ENCODE measurements at regions not wholly inside any gene's neighbourhood (a gene's known extent, or its start where the extent isn't known, plus 50 kb on each side); places are given as distances from the start of the nearest gene placed in this dataset.
"Not testable (repeated sequence)": the region's sequence is repeated elsewhere in the genome, so short reads cannot be mapped to it uniquely, and the experiment has no call there.

DNA sequence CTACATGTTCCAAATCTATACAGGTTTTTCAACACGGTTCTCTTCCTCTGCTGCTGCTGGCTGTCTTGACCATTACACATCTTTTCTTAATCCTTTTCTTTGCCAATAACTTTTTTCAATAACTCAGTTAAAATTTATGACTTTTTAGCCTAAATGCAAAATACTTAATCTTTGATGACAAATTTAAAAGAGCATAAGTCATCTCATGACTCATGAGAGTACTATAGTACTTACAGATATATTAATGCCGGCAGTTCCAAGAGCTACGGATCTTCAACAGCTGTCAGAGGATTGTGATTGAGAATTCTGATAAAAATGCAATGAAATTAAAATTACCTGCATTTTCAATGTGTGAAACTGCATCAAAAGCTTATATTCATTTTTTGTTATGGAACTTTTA lies 105.5 kb downstream of the KPNA2 start:
- DNase-seq (ENCODE audit: low read depth): no peak

DNA sequence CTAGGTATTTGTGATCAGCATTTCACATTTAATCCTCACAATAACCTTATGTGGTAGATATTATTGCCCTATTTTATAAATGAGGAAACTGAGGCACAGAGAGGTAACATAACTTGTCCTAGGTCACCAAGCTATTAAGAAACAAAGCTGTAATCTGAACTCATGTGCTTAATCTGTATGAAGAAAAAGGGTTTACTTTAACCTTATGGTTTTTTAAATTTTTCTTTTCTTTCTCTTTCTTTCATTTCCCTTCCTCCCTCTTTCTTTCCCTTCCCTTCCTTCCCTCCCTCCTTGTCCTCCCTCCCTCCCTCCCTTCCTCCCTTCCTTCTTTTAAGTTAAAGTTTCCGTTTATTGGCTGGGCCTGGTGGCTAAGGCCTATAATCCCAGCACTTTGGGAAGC lies 105.2 kb upstream of the AMZ2 start:
- no peak for DNase-seq (ENCODE audit: low read depth)

GRCh38 chr17:68143425-68143824 lies 104.4 kb upstream of the AMZ2 start:
- no peak for DNase-seq (ENCODE audit: low read depth)

DNA sequence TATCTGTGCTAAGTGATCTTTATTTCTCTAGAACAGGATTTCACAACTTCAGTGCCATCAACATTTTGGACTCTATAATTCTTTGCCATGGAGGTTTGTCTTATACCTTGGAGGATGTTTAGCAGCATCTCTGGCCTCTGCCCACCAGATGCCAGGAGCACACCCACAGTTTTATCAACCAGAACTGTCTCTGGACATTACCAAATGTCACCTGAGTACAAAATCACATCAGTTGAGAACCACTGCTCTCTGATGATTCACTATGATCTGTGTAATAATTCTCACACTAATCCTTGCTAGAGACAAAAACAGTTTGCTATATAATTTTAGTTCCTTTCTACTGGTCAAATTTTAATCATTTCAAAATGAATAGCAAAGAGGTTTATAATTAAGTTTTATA lies 102.8 kb upstream of the AMZ2 start:
- no peak for DNase-seq (ENCODE audit: low read depth)

DNA sequence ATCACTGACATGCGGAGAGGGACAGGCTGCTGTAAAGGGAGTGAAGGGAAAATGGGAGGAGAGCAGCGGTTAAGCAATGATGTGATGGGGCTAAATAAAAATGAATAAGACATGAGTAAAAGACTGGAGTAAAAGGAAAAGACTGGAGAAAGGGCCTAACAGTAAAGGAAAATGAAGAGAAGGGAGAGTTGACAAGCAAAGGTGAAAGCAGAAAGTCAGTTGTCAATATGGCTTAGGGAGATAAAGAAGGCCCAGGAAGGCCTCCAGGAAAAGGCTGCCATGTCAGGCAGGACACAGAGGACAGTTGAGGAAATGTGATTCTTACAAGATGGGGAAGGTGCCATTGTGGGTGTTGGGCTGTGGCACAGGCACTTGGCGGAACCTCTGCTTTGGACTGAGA lies 98.9 kb upstream of the AMZ2 start:
- no peak for DNase-seq (ENCODE audit: low read depth)

DNA sequence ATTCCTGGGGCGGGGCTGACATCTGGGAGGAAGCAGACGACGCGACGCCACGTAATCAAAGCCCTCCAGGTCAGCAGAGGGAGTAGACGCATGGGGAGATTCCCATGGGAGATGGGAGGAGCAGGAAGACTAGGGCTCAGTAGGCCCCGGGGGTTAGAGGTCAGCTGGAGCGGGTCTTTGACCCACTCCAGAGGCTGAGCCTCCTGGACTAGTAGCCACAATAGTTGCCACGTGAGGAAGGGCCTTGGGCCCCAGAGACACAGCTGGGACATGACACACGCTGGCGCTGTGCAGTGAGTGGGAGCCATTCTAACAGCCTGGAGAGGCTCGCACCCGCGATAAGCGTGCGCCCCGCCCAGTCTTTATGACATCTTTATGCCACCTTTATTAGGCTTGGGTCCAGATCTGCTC lies 95.7 kb upstream of the AMZ2 start:
- DNase-seq (ENCODE audit: low read depth): no peak

DNA sequence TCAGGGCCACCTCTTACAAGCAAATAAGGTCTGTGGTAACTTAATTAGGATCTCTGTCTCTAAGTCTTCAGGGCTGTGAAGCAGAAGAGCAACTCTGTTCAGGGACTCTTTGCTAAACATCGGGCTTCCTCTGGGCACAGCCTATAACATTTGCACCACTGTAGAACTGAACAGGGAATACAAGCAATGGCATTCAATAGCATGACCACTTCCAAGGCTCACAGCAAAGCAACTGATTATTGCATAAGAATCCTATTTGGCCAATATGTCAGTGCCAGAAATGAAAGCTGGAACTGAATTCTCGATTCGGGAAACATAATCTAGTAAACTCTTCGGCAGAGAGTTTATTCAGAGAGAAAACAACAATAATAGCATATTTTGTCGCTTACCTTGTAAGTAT lies 92.2 kb upstream of the AMZ2 start:
- DNase-seq (ENCODE audit: low read depth): no peak

DNA sequence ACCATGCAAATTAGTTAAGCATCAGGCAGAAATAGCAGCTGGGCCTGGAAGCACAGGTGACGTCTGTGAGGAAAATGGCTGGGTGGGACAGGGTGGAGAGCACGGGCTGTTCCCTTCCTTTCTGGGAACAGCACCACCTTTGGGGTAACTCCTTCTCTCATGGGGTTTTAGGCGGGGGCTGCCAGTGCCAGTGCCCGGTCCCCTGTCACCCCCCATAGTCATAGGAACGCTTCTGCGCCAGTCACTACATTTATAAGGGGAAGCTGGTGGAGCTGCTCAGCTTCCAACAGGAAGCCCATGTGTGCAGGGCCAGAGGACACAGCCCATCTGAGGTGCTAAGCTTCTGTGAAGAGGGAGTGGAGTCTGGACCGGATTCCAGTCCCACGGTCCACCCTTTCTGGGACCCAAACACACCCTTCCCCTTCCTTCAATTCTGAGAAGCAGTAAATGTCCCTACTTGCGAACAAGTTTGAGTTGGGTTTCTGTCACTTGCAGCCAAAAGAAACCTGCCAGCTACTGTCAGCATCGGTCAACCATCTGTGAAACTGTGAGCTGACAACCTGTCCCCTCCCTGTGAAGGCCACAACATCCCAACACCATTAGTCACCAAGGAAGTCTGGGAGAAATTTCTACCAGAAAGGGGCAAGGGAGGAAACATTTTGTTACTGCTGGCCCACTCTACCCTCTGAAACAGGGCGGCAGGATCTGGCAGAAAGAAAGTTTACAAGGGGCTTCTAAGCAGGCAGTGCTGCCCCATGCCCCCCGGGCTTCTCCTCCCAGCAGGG lies 86.0 kb upstream of the AMZ2 start:
- no peak for DNase-seq (ENCODE audit: low read depth)

DNA sequence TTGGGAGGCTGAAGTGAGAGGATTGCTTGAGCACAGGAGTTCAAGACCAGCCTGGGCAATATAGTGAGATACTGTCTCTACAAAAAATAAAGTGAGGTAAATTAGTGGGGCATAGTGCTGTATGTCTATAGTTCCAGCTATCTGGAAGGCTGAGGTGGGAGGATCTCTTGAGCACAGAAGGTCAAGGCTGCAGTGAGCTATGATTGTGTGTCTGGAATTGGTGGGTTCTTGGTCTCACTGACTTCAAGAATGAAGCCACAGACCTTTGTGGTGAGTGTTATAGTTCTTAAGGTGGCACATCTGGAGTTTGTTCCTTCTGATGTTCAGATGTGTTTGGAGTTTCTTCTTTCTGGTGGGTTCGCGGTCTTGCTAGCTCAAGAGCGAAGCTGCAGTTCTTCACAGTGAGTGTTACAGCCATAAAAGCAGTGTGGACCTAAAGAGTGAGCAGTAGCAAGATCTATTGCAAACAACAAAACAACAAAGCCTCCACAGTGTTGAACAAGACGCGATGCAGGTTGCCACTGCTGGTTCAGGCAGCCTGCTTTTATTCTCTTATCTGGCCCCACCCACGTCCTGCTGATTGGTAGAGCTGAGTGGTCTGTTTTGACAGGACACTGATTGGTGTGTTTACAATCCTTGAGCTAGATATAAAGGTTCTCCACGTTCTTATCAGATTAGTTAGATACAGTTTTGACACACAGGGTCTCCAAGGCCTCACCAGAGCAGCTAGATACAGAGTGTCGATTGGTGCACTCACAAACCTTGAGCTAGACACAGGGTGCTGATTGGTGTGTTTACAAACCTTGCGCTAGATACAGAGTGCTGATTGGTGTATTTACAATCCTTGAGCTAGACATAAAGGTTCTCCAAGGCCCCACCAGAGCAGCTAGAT lies 79.3 kb upstream of the AMZ2 start:
- DNase-seq (ENCODE audit: low read depth): not testable (repeated sequence)

DNA sequence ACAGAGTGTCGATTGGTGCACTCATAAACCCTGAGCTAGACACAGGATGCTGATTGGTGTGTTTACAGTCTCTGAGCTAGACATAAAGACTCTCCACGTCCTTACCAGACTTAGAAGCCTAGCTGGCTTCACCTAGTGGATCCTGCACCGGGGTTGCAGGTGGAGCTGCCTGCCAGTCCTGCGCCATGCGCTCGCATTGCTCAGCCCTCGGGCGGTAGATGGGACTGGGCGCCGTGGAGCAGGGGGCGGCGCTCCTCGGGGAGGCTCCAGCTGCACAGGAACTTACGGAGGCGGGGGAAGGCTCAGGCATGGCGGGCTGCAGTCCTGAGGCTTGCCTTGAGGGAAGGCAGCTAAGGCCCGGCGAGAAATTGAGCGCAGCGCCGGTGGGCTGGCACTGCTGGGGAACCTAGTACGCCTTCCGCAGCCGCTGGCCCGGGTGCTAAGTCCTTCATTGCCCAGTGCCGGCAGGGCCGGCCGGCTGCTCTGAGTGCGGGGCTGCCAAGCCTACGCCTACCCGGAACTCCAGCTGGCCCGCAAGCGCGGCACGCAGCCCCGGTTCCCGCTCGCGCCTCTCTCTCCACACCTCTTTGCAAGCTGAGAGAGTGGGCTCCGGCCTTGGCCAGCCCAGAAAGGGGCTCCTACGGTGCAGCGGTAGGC lies 78.5 kb upstream of the AMZ2 start:
- DNase-seq (ENCODE audit: low read depth): not testable (repeated sequence)

GRCh38 chr17:68169840-68170239 lies 78.0 kb upstream of the AMZ2 start:
- no peak for DNase-seq (ENCODE audit: low read depth)

DNA sequence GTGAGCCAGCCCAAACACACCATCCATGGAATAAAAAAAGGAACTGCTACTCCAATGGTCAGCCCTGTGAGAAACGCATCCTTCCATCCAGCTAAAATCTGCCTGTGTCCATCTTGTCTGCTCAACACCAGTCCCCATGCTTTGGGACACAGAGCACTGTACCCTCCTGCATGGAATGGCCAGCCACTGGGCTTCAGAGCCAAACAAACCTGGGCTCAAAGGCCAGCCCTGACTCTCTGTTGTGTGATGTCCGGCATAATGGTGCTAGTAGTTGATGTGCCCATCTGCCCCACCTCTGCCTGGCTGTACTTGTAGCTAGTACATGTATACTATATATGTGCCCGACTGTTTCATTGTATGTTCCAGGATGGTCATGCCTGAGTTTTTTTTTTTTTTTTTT lies 77.6 kb upstream of the AMZ2 start:
- DNase-seq (ENCODE audit: low read depth): no peak

DNA sequence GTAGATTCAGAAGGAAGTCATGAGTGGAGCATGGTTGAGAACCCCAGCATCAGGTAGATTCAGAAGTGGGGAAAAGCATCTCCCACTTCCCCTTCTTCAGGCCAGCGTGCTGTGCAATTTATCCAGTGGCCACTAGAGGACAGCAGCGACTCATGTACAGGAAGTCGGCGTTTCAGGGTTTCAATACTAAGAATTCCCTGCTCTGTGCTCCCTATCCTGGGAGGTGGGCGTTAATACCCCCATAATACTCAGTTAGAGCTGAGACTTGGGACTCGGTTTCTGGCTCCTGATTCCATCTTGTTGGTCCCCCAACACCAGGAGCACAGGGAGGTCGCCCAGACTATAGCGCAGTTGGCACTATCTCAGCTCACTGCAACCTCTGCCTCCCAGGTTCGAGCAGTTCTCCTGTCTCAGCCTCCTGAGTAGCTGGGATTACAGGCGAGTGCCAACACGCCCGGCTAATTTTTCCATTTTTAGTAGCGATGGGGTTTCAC lies 75.3 kb upstream of the AMZ2 start:
- DNase-seq (ENCODE audit: low read depth): peak; percentile 59

DNA sequence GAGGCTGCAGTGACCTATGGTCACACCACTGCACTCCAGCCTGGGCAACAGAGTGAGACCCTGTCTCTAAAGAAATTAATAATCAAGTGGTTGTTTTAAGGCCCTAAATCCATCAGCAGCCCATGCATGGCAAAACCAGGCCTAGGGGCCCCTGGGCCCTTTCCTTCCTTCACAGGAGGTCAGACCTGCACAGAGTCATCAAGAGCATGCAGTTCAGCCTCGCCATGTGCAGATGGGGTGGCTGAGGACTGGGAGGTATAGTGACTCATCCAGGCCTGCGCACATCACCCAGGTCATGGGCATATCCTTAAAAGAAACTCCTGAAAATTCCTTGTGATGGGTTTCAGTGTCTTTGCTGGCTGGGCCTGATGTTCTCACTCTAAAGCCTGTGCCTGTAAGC lies 72.4 kb upstream of the AMZ2 start:
- no peak for DNase-seq (ENCODE audit: low read depth)

- DNase-seq (ENCODE audit: low read depth): no peak
Measured at GRCh38 chr17:68175905-68176304, 71.9 kb upstream of the AMZ2 start.

DNA sequence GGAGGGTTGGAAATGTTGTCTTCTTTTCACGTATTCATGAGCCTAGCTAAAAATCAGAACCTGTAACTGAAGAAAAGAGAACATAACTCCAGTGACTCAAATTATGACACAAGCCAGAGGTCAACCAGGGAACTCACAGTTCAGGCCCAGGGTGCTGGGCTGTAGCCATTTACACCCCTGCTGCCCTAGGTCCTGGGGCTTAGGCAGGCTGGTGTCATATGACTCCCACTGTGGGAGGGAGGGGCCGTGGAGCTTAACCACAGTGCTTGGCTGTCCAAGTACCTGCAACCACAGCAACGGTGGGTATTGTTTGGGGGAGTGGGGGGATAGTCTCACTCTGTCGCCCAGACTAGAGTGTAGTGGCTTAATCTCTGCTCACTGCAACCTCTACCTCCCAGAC lies 71.1 kb upstream of the AMZ2 start:
- no peak for DNase-seq (ENCODE audit: low read depth)

- DNase-seq (ENCODE audit: low read depth): no peak
Measured at GRCh38 chr17:68178831-68179230, 69.0 kb upstream of the AMZ2 start.

DNA sequence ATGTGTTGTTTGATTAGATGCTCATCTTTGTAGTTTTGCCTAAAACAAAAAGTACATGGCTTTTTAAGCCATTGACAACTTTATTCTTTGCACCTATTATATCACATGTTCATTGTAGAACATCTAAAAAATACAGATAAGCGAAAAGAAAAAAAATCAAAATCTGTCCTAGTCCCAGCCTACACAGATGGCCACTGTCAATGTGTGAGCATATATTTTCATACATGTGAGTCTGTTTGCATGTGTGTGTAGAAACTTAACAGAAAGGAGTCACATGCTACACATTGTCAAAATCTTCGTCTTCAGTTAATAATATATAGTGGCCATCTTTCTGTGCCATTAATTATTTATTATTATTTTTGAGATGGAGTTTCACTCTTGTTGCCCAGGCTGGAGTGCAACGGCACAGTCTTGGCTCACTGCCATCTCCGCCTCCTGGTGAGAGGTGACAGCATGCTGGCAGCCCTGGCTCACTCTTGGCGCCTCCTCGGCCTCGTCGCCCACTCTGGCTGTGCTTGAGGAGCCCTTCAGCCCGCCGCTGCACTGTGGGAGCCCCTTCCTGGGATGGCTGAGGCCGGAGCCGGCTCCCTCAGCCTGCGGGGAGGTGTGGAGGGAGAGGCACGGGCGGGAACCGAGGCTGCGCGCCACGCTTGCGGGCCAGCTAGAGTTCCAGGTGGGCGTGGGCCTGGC lies 68.5 kb upstream of the AMZ2 start:
- no peak for DNase-seq (ENCODE audit: low read depth)

DNA sequence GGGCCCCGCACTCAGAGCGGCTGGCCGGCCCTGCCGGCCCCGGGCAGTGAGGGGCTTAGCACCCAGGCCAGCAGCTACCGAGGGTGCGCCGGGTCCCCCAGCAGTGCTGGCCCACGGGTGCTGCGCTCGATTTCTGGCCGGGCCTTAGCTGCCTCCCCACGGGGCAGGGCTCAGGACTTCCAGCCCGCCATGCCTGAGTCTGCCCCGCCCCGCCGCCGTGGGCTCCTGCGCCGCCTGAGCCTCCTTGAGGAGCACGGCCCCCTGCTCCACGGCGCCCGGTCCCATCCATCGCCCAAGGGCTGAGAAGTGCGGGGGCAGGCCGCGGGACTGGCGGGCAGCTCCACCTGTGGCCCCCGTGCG lies 67.9 kb upstream of the AMZ2 start:
- DNase-seq (ENCODE audit: low read depth): no peak

DNA sequence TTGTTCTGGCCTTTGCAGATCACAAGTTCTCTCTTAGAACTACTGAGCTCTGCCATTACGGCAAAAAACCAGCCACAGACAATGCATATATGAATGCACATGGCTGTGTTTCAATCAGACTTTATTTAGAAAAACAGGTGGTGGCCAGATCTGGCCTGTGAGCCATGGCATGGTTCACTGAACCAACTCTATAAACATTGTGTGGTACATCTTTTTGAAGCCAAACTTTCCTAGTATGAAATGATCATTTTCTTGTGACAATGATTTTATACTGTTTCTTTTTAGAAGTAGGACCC lies 65.9 kb upstream of the AMZ2 start:
- no peak for DNase-seq (ENCODE audit: low read depth)

DNA sequence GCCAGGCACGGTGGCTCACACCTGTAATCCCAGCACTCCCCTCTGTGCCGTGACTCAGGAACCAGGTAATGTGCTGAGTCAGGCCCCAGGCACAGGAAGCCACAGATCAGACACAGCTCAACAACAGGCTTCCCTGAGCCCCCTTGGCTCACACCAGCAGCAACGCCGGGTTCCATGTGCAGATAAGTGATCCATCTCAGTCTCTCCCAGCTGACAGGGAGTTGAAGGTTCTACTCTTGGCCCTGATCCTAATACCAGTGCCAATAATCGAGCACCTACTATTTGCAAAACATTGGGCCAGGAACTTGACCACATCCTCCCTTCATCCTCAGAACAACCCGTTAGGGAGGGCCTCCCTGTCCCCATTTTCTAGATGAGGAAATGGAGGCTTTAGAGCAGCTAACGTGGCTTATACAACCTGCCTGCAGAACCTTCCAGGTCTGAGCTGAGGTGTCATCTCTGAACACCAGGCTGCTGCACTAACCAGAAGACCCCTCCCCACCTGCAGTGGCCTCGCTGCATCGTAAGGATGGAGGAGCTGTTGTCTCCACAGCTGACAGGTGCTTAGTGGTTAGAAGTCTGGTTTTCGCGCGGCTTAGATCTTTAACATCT lies 64.8 kb upstream of the AMZ2 start:
- DNase-seq (ENCODE audit: low read depth): peak; percentile 60

DNA sequence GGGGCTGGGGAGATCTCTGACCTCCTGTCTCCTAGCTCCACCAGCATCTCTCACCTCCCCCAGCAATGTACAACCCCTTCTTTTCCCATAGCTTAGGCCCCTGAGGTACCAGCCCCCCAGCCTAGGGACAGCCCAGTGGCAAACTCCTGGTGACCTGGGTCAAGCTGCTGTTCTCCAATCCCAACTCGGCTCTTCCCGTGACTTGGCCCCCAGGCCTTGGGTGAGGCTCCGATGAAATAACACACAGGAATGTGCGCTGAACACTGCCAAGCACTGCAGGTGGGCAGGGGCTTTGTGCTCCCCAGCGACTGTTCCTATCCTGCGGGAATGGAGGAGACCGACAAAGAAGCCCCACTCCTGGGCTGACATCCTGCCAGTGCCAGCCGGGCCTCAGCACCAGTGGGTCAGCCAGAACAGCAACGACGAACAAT lies 63.7 kb upstream of the AMZ2 start:
- DNase-seq (ENCODE audit: low read depth): no peak

All from activated gamma-delta T cell treated with anti-CD3 and anti-CD28 coated beads, Interleukin-2, amount 50 U/mL, for 16 hours (primary cell).